ENCODE measurements at regions not wholly inside any gene's neighbourhood (a gene's known extent, or its start where the extent isn't known, plus 50 kb on each side); places are given as distances from the start of the nearest gene placed in this dataset.

DNA sequence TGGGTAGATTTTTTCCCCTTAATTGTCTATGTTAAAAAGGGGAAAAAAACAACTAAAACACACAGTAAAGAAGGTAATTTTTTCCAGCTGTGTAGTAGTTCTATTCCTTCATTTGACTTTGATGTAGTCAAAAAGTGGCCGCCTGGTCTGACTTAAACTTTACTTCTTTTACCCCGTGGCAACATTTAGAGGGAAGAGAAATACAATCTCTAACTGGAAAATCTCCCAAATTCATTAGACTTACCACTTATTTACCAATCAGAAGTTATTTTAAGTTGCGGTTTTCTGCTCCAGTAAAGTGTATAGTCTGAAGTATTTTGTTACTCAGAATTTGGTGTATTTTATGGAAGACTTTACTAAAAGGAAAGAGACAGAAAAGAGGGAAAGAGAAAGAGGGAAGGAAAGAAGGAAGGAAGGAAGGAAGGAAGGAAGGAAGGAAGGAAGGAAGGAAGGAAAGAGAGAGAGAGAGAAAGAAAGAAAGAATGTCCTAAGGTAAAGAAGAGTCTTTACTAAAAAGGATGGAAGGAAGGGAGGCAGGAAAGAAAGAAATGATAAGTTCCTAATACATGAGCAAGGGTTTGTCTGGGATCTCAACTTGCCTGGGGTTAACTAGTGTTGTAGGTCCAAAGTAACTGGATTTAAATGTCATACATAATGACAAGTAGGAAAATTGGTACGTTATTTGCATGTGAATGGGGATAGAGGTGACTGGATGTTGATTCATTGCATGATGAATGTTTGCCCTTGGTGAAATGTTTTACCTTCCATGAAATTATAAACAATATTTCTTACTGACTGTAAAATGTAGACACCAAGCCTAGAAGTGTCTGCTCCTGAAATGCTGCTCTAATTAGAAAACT lies 135.1 kb downstream of the SAMD5 start:
- TF ChIP-seq POLR2A (IDR thresholded peaks at IDR 0.05): no peak
- TF ChIP-seq, protein P1, sequence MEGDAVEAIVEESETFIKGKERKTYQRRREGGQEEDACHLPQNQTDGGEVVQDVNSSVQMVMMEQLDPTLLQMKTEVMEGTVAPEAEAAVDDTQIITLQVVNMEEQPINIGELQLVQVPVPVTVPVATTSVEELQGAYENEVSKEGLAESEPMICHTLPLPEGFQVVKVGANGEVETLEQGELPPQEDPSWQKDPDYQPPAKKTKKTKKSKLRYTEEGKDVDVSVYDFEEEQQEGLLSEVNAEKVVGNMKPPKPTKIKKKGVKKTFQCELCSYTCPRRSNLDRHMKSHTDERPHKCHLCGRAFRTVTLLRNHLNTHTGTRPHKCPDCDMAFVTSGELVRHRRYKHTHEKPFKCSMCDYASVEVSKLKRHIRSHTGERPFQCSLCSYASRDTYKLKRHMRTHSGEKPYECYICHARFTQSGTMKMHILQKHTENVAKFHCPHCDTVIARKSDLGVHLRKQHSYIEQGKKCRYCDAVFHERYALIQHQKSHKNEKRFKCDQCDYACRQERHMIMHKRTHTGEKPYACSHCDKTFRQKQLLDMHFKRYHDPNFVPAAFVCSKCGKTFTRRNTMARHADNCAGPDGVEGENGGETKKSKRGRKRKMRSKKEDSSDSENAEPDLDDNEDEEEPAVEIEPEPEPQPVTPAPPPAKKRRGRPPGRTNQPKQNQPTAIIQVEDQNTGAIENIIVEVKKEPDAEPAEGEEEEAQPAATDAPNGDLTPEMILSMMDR (IDR thresholded peaks at IDR 0.05): no peak

All from tibial nerve (tissue), 3 donors.